ENCODE measurements at regions not wholly inside any gene's neighbourhood (a gene's known extent, or its start where the extent isn't known, plus 50 kb on each side); places are given as distances from the start of the nearest gene placed in this dataset.

GRCh38 chr1:170789063-170789462, 125.1 kb downstream of the PRRX1 start:
- Histone ChIP-seq H3K79me2 (ENCODE audit: low read depth) (no peaks in the 10 kb centered on the region), H3K9me3 (ENCODE audit: insufficient read depth, low read depth) (no peaks in the 10 kb centered on the region), H3K27me3 (ENCODE audit: insufficient read depth, low read depth) (no peaks in the 10 kb centered on the region), H3K4me3 (no peak overlapping the region), H3K27ac (no peak overlapping the region), H3F3A (ENCODE audit: insufficient read depth, low read depth) (no peaks in the 10 kb centered on the region), H4K20me1 (ENCODE audit: insufficient read depth) (no peaks in the 10 kb centered on the region), H3K9me2 (ENCODE audit: insufficient read depth) (no peaks in the 10 kb centered on the region), H3K36me3 (ENCODE audit: low read depth) (no peaks in the 10 kb centered on the region), H3K4me2 (no peak overlapping the region), H3K4me1 (replicated peaks; ENCODE audit: insufficient read depth) (no peaks in the 10 kb centered on the region), H2AFZ (no peak overlapping the region)
- CTCF ChIA-PET: no interaction called here
- intact Hi-C loops (cut with micrococcal nuclease; ENCODE audit: unreplicated experiment): no loop called here
- no peak for TF ChIP-seq CTCF (conservative IDR thresholded peaks at IDR 0.05)
- TF ChIP-seq EZH2 (IDR thresholded peaks at IDR 0.05; ENCODE audit: low read depth): no peak
- BruUV-seq (replicated peaks): no TSS peak
- no peak for DNase-seq
- POLR2A ChIA-PET (ENCODE audit: unreplicated experiment): no interaction called here

GRCh38 chr1:170790175-170790574, 126.2 kb downstream of the PRRX1 start:
- Histone ChIP-seq H3K9me3 (ENCODE audit: insufficient read depth, low read depth) (no peaks in the 10 kb centered on the region), H3K4me1 (replicated peaks; ENCODE audit: insufficient read depth) (no peaks in the 10 kb centered on the region), H3K9me2 (ENCODE audit: insufficient read depth) (no peaks in the 10 kb centered on the region), H4K20me1 (ENCODE audit: insufficient read depth) (no peaks in the 10 kb centered on the region), H3K4me2 (no peak overlapping the region), H3K27ac (no peak overlapping the region), H3K27me3 (ENCODE audit: insufficient read depth, low read depth) (no peaks in the 10 kb centered on the region), H3K4me3 (no peak overlapping the region), H3F3A (ENCODE audit: insufficient read depth, low read depth) (no peaks in the 10 kb centered on the region), H2AFZ (no peak overlapping the region), H3K79me2 (ENCODE audit: low read depth) (no peaks in the 10 kb centered on the region), H3K36me3 (ENCODE audit: low read depth) (no peaks in the 10 kb centered on the region)
- BruUV-seq (replicated peaks): no TSS peak
- CTCF ChIA-PET: no interaction called here
- intact Hi-C loops (cut with micrococcal nuclease; ENCODE audit: unreplicated experiment): no loop called here
- POLR2A ChIA-PET (ENCODE audit: unreplicated experiment): no interaction called here
- TF ChIP-seq CTCF (conservative IDR thresholded peaks at IDR 0.05): no peak
- no peak for TF ChIP-seq EZH2 (IDR thresholded peaks at IDR 0.05; ENCODE audit: low read depth)
- DNase-seq: no peak

- BruUV-seq (replicated peaks): no TSS peak
- Histone ChIP-seq H3K27me3 (ENCODE audit: insufficient read depth, low read depth) (no peaks in the 10 kb centered on the region), H3F3A (ENCODE audit: insufficient read depth, low read depth) (no peaks in the 10 kb centered on the region), H2AFZ (no peak overlapping the region), H3K27ac (no peak overlapping the region), H4K20me1 (ENCODE audit: insufficient read depth) (no peaks in the 10 kb centered on the region), H3K4me3 (no peak overlapping the region), H3K9me2 (ENCODE audit: insufficient read depth) (no peaks in the 10 kb centered on the region), H3K79me2 (ENCODE audit: low read depth) (no peaks in the 10 kb centered on the region), H3K9me3 (ENCODE audit: insufficient read depth, low read depth) (no peaks in the 10 kb centered on the region), H3K36me3 (ENCODE audit: low read depth) (no peaks in the 10 kb centered on the region), H3K4me2 (no peak overlapping the region), H3K4me1 (replicated peaks; ENCODE audit: insufficient read depth) (no peaks in the 10 kb centered on the region)
- DNase-seq: no peak
- intact Hi-C loops (cut with micrococcal nuclease; ENCODE audit: unreplicated experiment): no loop called here
- CTCF ChIA-PET: no interaction called here
- POLR2A ChIA-PET (ENCODE audit: unreplicated experiment): no interaction called here
- no peak for TF ChIP-seq EZH2 (IDR thresholded peaks at IDR 0.05; ENCODE audit: low read depth)
- no peak for TF ChIP-seq CTCF (conservative IDR thresholded peaks at IDR 0.05)
These were observed 126.7 kb downstream of the PRRX1 start for GRCh38 chr1:170790651-170791071.
